OCI-LY7 (cell line): ENCODE measurements at regions not wholly inside any gene's neighbourhood (a gene's known extent, or its start where the extent isn't known, plus 50 kb on each side); places are given as distances from the start of the nearest gene placed in this dataset.

Experiments used
- CTCF ChIP-seq: fragments of 200-600 bp; sonication (generic); conservative IDR thresholded peaks from 2 replicates; pipeline ENCODE4 v1.5.1; 2014; ENCODE audit warnings: mild to moderate bottlenecking, antibody characterized with exemption, low read length, moderate library complexity, mixed read lengths
- EZH2phosphoT487 ChIP-seq: fragments of 200-600 bp; sonication (generic); IDR thresholded peaks from 2 replicates; pipeline ENCODE4 v1.6.1; 2018; ENCODE audit warnings: low read depth, borderline replicate concordance, mild to moderate bottlenecking, mixed run types, antibody characterized with exemption, low read length, moderate library complexity, mixed read lengths

DNA sequence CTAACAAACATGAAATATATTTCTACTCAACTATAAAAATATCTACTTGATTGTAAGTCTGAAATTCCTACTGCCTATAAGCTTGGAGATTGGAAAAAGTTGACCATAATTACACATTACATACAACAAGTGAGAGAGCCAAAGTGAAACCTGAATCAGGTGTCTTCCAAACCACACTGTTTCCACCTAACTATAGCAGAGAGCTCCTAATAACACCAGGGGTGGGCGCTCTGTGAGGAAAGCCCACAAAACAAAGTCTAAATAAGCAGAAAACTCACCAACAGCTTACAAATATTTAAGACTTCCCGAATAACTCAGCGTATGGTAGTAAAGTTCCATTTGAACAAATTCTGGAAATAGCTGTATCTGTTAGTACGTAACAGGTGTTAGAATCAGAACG is 119.9 kb downstream of the GPR37 start:
- TF ChIP-seq CTCF (no peak), EZH2phosphoT487 (no peak)
